ENCODE measurements at regions not wholly inside any gene's neighbourhood (a gene's known extent, or its start where the extent isn't known, plus 50 kb on each side); places are given as distances from the start of the nearest gene placed in this dataset.
"Not testable (repeated sequence)": the region's sequence is repeated elsewhere in the genome, so short reads cannot be mapped to it uniquely, and the experiment has no call there.

GRCh38 chr7:46786995-46787394 lies 794.9 kb downstream of the TNS3 start:
- DNase-seq, result no peak

GRCh38 chr7:46786221-46786954 lies 795.5 kb downstream of the TNS3 start:
- DNase-seq, result no peak

- no peak for DNase-seq
Measured at GRCh38 chr7:46784732-46785131, 797.2 kb downstream of the TNS3 start.

GRCh38 chr7:46781901-46782439 lies 799.9 kb downstream of the TNS3 start:
- no peak for DNase-seq

- no peak for DNase-seq
Measured at GRCh38 chr7:46776790-46777189, 805.1 kb downstream of the TNS3 start.

- no peak for DNase-seq
Measured at GRCh38 chr7:46775776-46776175, 806.1 kb downstream of the TNS3 start.

GRCh38 chr7:46775020-46775419 lies 806.9 kb downstream of the TNS3 start:
- DNase-seq, result no peak

- DNase-seq, result no peak
Measured at GRCh38 chr7:46774515-46774914, 807.4 kb downstream of the TNS3 start.

GRCh38 chr7:46772776-46773175 lies 809.1 kb downstream of the TNS3 start:
- DNase-seq, result no peak

GRCh38 chr7:46767071-46767470 lies 814.8 kb downstream of the TNS3 start:
- DNase-seq, result no peak

GRCh38 chr7:46764100-46764936 lies 817.6 kb downstream of the TNS3 start:
- no peak for DNase-seq

GRCh38 chr7:46763344-46763743 lies 818.6 kb downstream of the TNS3 start:
- DNase-seq, result no peak

GRCh38 chr7:46759711-46760480 lies 822.0 kb downstream of the TNS3 start:
- no peak for DNase-seq

- DNase-seq, result no peak
Measured at GRCh38 chr7:46756996-46757395, 824.9 kb downstream of the TNS3 start.

- DNase-seq, result no peak
Measured at GRCh38 chr7:46756256-46756655, 825.7 kb downstream of the TNS3 start.

GRCh38 chr7:46755120-46756034 lies 826.5 kb downstream of the TNS3 start:
- no peak for DNase-seq

GRCh38 chr7:46754140-46754720 lies 827.7 kb downstream of the TNS3 start:
- no peak for DNase-seq

GRCh38 chr7:46753662-46754061 lies 828.2 kb downstream of the TNS3 start:
- DNase-seq, result no peak

GRCh38 chr7:46752881-46753366 lies 829.0 kb downstream of the TNS3 start:
- no peak for DNase-seq

GRCh38 chr7:46751927-46752723 lies 829.8 kb downstream of the TNS3 start:
- DNase-seq, result not testable (repeated sequence)

GRCh38 chr7:46751471-46751870 lies 830.4 kb upstream of the IGFBP3 start:
- no peak for DNase-seq
